ENCODE measurements at regions not wholly inside any gene's neighbourhood (a gene's known extent, or its start where the extent isn't known, plus 50 kb on each side); places are given as distances from the start of the nearest gene placed in this dataset.

DNA sequence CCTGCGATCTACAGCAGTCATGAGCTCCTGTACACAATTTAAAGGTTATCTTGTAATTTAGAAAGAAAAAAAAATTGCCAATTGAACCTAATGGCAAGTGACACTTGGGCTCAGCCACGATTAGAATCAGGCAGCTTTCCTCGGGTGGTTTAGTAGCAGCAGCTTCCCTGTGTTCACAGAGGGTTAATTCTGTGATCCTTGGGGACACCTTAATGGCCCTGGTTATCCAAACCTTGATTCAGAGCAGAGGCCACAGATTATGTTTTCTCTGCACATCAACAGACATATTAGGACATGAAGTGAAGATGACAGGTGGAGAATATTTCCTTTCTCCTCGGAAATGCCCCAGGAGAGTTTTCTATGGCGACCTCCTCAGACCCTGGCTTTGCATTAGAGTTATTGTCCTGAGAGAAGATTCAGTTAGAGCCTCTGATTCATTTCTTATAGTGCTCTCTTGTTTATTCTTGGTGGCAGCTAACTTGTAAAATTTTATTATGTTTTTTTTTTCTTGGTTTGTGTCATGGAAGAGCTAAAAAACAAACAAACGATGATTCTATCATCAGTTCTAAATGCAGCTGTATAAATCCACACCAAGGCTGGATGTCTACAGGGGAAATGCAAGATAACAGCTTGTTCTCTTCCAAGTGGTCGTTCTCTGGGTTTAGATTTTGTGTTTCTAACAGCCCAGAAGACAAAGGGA is 351.2 kb upstream of the DYNLRB2 start:
- DNase-seq (ENCODE audit: low read depth in 3 of 3): no peak

DNA sequence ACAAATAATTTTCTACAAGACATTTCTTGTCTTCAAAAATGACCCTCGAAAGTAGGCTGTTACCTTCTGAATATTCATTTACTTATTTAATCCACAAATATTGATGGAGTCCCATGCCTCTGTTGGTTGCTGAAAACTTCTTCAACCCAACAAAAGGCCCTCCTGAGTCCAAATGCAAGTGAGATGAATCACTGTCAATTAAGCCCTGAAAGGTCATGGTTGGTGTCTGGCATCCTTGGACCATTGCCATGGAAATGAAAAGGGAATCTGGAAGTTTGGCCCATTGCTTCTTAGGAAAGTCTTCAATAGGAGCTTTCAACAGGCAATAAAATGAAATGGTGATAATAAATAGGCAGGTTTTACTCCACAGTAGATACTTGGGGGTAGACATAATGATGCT is 364.7 kb upstream of the DYNLRB2 start:
- DNase-seq (ENCODE audit: low read depth in 3 of 3): no peak

DNA sequence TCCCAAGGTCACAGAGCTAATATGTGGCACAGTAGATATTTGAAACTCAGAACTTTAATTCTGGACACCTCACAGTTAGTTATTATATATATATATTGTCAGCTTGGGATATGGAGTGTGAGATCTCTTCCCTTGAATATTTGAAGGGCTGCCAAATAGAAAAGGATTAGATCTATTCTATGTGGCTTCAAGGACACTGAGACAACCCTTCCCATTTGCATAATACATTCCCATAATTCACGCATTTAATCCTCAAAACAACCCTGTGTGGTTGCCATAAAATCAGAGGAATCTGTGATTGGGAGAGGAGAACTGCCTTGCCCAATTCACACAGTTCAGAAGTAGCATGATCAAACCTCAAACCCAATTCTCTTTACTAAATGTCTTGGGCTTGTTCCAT is 365.8 kb upstream of the DYNLRB2 start:
- no peak for DNase-seq (ENCODE audit: low read depth in 3 of 3)

DNA sequence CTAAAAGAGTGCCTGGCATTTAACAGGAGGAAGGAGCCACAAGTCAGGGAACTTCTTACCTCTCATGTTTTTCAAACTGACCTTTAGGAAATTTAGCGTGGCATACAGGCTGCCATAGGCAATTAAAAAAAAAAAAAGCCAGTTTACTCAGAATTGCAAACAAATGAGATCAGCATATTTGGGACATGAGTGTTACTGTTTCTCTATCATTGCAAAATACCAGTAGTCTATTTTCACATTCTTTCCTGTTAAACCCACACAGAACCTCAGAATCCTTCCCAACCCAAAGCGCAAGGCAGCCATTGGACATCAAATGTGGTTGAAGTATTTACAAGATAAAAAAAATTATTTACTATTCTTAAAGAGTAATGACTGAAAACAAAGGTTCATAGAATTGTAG is 366.4 kb upstream of the DYNLRB2 start:
- no peak for DNase-seq (ENCODE audit: low read depth in 3 of 3)

DNA sequence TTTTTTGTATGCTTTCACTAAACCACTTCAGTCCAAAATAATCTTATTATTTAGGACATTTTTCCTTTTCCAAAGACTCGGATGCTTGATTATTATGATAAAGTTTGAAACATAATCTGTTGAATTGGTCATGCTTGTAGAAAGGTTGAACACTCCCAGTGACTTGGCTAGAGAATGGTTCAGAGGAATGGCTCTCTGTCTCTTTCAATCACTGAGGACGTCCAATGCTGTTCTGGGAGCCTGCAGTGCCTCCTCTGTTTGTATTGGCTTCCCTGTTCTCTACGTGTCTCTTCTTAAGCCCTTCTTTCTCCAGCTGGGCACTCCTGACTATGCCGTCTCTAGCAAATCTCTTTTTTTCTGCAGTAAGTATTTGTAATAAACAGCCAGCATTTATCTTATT is 369.0 kb upstream of the DYNLRB2 start:
- DNase-seq (ENCODE audit: low read depth in 3 of 3): no peak

DNA sequence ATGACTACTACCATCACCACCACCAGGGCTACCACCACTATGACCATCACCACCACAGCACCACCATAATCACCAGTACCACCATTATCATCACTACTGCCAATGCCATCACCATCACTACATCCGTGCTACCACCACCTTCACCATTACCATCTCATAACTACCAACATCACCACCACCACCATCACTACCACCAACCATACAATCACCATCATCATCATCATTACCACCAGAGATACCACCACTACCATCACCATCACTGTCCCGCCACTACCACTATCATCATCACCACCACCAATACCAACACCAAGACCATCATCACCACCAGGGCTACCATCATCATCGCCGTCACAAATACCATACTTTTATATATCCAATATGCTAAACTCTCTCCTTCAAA is 369.6 kb upstream of the DYNLRB2 start:
- no peak for DNase-seq (ENCODE audit: low read depth in 3 of 3)

DNA sequence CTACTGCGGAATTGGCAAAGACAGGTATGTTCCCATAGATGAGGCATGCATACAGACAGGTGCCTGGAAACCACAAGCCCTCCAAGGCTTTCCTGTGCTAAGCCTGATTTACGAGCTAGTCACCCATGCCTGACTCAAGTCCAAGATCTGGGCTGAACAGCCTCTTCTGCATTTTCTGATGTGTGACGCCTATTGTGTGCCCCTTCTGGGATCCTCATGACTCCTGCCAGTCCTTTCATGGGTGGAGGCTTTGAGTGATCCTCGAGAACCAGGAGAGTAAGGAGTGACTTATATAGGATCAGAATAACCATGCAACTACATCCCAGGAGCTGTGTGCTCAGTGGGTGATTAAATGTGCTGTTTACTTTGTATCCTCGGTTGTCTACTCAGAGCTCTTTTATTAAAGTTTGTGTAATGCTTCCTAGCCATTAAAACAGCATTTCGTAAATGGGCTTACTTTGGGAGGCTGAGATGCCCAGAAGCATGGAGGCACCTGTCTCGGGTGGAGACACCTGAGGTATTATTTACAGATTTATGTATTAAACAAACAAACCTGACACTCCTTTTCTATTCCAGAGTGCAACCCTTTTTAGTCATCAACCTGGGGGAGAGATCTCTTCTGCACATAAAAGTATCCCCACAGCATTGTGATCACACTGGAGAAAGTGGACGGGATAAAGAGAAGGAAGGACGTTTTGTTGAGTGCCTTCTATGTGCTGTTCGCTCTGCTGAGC is 373.0 kb upstream of the DYNLRB2 start:
- DNase-seq (ENCODE audit: low read depth in 3 of 3): no peak

DNA sequence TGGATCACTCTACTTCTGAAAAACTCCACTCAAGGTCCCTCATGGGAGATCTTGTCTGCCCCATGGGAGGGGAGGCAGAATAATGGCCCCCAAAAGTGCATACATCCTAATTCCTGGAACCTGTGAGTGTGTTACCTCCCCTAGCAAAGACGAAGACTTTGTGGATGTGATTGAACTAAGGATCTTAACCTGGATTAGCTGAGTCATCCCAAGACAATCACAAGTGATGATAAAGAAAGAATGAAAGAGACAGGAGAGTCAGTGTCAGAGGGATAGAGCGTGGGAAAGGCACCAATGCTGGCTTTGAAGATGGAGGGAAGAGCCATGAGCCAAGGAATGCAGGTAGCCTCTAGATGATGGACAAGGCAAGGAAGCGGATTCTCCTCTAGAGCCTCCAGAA is 374.7 kb upstream of the DYNLRB2 start:
- DNase-seq (ENCODE audit: low read depth in 3 of 3): no peak

DNA sequence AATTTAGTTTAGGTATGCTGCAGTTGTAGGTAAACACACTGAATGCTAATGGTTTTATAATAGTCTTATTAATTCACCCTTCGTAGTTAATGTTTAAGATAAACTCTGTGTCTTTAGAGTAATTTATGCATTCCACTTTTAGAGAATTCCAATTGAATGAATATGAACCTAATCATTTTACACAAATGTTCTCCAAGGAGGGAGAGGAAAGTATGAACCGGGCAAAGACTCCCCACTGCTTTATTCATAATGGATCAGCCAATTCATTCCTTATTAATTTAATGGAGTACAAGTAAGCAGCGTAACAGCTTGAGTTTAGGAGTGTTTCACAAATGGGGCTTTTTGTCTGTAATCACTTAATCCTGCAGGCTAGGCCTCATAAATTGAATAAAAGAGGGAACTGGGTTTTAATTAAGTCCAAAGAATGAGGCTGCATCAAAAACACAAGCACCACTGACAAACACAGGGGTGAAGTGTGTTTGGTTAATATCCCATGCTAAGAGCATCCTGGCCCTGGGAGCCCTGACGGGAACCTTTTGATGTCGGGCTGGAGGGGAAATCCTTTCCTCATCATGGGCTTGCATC is 375.7 kb upstream of the DYNLRB2 start:
- no peak for DNase-seq (ENCODE audit: low read depth in 3 of 3)

DNA sequence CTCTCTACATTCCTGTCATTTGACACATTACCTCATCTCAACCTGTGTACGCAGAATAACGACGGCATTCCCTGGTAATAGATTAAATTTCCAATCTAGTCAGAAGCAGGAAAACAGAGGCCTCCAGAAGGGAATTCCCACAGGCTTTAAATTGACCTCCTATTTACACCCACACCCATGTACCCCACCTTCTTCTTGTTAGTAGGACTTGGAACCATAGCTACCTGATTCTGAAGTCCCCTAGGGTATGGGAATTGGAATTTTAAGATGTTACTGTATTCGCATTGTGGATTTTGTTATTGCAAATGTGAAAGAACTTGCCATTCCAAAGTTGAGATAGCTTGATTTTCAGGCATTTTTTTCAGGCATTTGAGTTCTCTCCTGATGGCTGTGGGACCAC is 377.5 kb upstream of the DYNLRB2 start:
- no peak for DNase-seq (ENCODE audit: low read depth in 3 of 3)

DNA sequence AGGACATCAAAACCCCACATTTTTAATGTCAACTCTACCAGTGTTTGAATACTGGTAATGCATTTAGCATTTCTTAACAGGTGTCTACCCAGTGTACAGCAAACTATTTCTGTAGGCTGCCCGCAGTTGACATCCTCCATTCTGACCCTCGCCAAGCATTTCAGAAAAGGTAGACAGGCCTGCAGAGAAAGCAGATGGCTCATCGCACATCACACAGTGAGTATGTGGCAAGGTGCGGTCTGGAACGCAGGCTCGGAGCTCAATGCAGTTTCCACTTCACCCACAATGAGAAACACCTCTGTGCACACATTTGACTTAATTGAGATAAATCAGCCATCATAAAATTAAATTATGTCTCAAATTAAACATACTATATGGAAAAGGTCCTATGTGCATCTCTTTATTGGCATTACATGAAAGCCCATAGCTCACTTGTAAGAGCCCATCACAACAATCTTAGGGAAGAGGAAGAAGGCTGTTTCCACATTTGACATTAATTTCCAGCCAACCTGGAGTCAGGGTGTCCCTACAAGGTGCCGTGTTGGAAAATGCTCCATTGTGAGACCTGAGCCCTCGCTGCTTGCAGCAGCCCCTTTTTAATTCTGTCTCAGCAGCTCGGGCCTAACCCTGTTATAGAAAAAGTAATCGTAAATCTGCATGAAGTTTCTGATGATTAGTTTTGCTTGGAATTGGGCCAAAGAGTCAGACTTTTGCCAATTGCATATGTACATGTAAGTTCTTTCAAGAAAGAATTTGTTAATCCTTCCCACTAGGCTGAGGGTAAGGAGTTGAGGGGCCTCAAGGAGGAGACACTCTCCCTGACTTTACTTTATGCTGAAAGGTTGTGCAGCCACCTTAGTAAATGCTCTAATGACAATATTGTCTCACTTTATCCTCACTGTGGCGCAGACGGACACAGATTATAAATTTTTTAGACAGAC is 378.7 kb upstream of the DYNLRB2 start:
- DNase-seq (ENCODE audit: low read depth in 3 of 3): no peak

DNA sequence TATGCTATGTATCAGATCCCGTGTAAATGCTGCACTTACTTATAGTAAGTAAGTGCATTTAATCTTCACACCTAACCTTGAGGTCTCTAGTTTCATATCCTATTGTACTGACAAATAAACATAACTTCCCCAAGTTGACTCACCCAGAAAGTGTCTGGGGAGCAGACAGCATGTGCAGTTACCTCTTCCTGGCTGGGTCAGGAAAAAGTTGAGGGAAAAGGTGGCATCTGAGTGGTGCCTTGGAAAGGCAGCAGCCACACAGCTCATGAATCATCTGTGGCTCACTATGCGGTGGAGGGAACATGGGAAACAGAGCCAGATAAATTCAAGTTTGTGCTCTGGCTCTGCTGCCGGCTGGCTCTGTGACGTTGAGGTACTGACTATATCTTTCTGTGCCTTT is 382.0 kb upstream of the DYNLRB2 start:
- DNase-seq (ENCODE audit: low read depth in 3 of 3): no peak

DNA sequence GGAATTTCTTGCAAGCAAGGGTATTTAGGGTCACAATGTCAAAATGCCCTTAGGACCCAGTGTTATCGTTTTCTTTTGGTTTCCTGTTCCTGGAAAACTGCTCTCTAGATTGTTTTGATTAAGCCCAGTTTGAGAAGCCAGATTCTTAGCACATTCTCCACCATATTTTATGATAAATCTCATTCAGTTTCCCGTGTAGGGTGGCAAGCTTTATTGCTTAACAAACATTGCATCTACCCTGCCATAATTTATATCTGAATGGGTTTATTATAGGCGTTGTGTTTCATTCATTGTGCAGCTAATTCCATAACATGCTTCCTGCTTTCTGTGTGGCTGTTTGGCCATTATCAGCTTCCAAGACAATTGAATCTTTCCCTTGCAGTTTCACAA is 389.1 kb upstream of the DYNLRB2 start:
- DNase-seq (ENCODE audit: low read depth in 3 of 3): no peak

DNA sequence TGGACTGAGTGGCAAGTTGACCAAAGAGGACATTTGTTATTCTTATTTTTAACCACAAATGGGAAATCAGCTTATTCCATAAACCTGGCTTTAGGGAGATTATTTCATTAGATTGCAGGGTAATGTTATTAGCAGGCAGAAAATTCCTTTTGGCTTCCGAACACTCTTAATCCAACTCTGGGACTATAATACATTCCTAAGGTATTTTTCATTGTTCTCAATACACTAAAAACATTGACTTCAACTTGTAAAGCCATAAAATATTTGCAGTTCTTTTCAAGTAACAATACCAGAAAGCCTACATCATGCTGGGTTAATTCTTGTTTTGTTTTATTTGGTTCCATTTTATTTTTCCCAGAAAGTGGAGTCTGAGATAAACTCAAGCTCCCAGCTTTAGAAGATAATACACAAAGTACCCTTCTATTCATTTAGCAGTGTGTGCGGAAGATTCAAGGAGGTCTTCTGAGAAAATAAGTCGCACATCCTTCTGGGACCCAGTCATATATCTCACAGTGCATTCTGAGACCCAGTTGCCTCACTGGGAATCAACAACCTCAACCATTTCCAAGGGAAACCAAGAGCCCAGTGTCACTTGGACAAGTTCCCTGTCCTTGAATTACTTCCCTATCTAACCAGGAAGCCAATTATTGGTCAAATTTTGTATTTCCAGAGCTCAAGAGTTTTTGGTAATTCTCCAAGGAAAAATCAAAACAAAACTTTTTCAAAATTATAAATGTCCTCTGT is 389.6 kb upstream of the DYNLRB2 start:
- no peak for DNase-seq (ENCODE audit: low read depth in 3 of 3)

DNA sequence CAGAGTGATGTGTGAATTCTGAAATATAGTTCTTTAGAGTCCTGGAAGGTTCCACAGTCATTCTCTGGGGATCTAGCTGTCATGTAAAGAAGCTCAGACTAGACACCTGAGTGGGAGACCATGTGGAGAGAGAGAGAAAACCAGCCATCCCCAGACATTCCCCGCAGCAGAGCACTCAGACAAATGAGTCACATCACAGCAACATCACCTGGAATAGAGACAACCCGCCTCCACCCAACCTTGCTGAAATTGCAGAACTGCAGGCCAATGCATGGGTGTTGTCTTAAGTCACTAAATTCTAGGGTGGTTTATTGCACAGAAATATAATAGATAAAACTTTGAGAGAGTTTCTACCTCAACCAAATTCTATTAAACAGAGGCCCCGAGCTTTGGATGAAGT is 392.0 kb upstream of the DYNLRB2 start:
- no peak for DNase-seq (ENCODE audit: low read depth in 3 of 3)

DNA sequence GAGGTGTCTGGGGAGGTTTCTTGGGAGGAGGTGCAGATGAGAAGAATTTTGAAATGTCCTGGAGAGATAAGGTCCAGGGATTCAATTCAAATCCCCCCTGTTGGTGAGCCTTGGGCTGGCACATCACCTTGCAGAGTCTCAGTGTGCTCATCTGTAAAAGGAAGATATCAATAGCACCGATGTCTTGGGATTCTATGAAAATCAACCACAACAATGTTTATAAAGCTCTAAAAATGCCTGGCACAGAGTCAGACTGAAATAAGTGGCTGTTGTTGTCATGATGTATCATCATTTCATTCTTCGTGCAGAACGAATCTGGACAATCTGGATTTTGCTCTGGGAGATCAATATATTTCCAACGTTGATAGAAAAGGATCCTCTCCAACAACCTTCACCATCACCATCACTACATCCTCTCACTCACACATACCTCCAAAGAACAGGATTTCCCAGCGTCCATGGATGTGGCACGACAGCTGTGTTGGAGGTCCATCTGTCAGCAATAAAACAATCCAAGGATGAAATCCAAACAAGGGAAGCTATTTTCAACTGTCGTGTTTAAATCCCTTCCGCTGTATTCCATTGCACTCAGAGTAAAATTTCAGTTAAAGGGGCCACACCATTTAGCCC is 393.7 kb upstream of the DYNLRB2 start:
- DNase-seq (ENCODE audit: low read depth in 3 of 3): no peak

DNA sequence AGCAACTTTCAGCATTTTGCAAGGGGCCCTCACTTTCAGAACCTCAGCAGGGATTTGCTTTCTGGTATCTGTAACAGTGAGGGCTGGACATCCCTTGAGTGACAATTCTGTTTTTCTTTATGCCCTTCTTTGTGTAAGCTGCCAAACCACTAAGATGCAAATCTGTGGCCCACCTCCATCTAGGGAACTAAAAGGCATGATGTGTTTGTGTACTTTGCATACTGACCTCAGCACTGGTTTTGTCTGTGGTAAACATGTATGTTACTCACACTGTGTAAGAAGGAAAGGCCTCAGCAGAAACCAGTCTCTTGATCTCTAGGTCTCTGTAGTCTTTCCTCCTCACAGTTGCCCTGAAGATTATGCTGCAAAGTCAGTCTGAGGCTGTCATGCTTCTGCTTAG is 396.6 kb upstream of the DYNLRB2 start:
- DNase-seq (ENCODE audit: low read depth in 3 of 3): no peak

DNA sequence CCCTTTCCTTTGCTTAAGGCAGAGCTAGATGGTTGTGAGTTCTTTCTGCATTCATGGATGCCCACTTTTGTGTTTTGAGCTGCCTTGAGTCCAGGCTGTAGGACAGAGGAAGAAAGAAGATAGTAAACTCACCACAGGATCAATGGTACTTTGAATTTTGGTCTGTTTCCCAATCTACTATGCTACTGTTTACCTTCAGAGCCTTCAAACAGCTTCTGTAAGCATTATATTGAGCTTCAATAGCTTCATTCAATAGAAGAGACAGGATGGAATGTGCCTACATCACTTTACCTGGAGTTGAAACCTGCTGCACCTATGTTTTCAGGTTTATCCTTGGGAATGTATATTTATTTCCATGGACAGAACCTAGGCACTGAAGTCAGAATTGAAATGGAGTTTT is 397.9 kb upstream of the DYNLRB2 start:
- no peak for DNase-seq (ENCODE audit: low read depth in 3 of 3)

DNA sequence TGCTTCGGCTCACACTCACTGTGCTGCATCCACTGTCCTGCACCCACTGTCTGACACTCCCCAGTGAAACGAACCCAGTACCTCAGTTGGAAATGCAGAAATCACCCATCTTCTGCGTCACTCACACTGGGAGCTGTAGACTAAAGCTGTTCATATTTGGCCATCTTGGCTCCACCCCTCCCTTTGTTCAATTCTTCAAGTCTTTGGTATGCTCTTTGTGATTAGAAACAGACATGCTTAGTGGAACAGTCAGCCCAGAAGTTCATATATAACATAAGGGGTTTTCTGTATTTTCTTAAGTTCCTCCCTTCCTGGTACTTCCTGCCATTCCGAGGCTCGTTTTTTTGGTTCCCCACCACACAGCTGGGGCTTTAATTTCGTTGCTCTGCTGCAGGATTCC is 398.5 kb upstream of the DYNLRB2 start:
- no peak for DNase-seq (ENCODE audit: low read depth in 3 of 3)

DNA sequence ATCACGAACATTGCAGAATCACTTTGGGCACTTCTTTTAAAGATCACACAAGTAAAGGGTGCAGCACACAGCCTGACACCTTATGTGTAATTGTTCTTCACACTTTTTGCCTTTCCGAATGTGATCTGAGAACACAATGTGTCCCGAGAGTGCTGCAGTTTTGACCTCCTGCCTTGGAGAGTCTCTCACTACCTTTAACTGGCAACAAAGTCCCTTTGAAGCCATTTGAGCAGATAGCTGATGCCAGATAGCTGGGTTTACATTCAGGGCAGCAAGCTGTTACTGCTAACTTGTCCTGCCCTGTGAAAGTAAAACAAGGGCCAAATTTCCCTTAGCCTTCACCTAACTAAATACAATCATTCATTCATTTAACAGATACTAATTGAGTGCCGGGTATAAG is 411.0 kb upstream of the DYNLRB2 start:
- no peak for DNase-seq (ENCODE audit: low read depth in 3 of 3)

DNA sequence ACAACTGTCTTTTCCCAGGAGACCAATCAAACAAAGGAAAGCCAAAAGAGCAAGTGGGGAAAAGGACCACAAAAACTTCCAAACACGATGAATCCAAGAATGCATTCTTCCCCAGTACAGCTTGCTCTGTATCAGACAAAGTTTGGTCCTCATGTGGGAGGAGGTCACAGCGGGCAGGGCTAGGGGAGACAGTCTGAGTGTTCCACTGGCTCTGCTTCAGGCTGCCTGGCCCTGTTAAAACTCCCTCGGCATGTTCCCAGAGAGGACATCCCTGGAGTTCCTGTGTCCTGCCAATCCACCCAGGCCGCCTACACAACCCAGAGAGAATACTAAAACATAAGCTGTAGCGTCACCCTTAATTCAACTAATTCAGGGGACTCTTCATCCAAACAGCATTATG is 415.1 kb upstream of the DYNLRB2 start:
- no peak for DNase-seq (ENCODE audit: low read depth in 3 of 3)

Measured in stimulated activated CD4-positive, alpha-beta T cell treated with anti-CD3 and anti-CD28 coated beads, TNF-alpha, amount 100 ng/mL, for 48 hours (primary cell).